ENCODE measurements at regions not wholly inside any gene's neighbourhood (a gene's known extent, or its start where the extent isn't known, plus 50 kb on each side); places are given as distances from the start of the nearest gene placed in this dataset.

DNA sequence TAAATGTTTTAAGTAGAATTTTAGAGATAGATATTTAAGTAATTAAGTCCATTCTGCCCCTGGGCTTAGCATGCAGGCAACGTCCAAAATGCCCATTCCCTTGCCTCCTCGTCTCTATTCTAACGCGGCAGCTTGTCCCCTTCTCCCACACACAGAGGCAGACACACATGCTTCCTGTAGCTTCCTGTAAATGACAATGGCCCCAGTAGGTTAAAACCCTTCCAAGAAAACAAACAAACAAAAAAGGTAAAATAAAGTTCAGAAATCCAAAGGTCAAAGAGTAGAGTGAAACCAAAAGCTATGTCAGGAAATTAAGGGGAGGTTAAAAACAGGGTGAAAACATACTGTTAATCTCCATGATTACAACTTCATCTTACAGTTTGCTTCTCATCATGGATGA, 857.6 kb downstream of the GATA3 start:
- TF ChIP-seq, protein P1, sequence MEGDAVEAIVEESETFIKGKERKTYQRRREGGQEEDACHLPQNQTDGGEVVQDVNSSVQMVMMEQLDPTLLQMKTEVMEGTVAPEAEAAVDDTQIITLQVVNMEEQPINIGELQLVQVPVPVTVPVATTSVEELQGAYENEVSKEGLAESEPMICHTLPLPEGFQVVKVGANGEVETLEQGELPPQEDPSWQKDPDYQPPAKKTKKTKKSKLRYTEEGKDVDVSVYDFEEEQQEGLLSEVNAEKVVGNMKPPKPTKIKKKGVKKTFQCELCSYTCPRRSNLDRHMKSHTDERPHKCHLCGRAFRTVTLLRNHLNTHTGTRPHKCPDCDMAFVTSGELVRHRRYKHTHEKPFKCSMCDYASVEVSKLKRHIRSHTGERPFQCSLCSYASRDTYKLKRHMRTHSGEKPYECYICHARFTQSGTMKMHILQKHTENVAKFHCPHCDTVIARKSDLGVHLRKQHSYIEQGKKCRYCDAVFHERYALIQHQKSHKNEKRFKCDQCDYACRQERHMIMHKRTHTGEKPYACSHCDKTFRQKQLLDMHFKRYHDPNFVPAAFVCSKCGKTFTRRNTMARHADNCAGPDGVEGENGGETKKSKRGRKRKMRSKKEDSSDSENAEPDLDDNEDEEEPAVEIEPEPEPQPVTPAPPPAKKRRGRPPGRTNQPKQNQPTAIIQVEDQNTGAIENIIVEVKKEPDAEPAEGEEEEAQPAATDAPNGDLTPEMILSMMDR (conservative IDR thresholded peaks at IDR 0.05; ENCODE audit: low read depth, low read length), result no peak
- TF ChIP-seq CHD1 (IDR thresholded peaks at IDR 0.05; ENCODE audit: low read depth, low read length) (no peak), RAD21 (IDR thresholded peaks at IDR 0.05; ENCODE audit: low read length) (no peak), POLR2A (IDR thresholded peaks at IDR 0.05; ENCODE audit: low read depth, low read length) (no peak), SMC3 (IDR thresholded peaks at IDR 0.05; ENCODE audit: low read depth, low read length) (no peak), RFX5 (IDR thresholded peaks at IDR 0.05; ENCODE audit: low read depth, low read length) (no peak), FOS (IDR thresholded peaks at IDR 0.05; ENCODE audit: low read depth, low read length) (no peak)
- TF ChIP-seq, protein P2, sequence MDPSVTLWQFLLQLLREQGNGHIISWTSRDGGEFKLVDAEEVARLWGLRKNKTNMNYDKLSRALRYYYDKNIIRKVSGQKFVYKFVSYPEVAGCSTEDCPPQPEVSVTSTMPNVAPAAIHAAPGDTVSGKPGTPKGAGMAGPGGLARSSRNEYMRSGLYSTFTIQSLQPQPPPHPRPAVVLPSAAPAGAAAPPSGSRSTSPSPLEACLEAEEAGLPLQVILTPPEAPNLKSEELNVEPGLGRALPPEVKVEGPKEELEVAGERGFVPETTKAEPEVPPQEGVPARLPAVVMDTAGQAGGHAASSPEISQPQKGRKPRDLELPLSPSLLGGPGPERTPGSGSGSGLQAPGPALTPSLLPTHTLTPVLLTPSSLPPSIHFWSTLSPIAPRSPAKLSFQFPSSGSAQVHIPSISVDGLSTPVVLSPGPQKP (IDR thresholded peaks at IDR 0.05; ENCODE audit: borderline replicate concordance, low read depth, low read length), result no peak

Data from IMR-90 (cell line).